Inflammatory macrophage treated with lipopolysaccharide for 4 hours (primary cell): ENCODE measurements at regions not wholly inside any gene's neighbourhood (a gene's known extent, or its start where the extent isn't known, plus 50 kb on each side); places are given as distances from the start of the nearest gene placed in this dataset.

Experiments
- DNase-seq: peaks from one replicate; pipeline ENCODE4 v3.0.0-alpha.2; 2020

GRCh38 chr10:133002685-133003084 is 60.3 kb upstream of the CFAP46 start:
- DNase-seq, result no peak

DNA sequence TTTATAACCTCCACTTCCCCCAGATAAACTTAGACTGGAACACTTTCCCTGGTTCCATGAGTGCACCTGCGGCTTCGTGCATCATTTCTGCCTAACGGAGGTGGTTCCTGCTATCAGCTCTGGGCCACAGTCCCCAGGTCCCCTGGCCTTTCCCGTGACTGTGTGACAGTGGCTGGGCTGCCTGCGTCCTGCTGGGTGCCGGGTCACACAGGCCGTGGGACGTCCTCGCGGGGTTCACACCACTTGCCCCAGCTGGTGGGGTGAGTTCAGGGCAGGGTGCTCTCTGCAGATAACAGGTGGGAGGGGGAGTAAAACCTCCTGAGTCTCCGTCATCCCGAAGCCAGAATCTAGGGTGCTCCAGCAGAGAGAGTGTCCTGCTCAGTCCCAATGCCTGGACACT is 58.7 kb upstream of the CFAP46 start:
- DNase-seq, result no peak

- DNase-seq, result no peak
Measured at GRCh38 chr10:133000648-133001047, 58.3 kb upstream of the CFAP46 start.

GRCh38 chr10:132997517-132998265 is 55.3 kb upstream of the CFAP46 start:
- no peak for DNase-seq

DNA sequence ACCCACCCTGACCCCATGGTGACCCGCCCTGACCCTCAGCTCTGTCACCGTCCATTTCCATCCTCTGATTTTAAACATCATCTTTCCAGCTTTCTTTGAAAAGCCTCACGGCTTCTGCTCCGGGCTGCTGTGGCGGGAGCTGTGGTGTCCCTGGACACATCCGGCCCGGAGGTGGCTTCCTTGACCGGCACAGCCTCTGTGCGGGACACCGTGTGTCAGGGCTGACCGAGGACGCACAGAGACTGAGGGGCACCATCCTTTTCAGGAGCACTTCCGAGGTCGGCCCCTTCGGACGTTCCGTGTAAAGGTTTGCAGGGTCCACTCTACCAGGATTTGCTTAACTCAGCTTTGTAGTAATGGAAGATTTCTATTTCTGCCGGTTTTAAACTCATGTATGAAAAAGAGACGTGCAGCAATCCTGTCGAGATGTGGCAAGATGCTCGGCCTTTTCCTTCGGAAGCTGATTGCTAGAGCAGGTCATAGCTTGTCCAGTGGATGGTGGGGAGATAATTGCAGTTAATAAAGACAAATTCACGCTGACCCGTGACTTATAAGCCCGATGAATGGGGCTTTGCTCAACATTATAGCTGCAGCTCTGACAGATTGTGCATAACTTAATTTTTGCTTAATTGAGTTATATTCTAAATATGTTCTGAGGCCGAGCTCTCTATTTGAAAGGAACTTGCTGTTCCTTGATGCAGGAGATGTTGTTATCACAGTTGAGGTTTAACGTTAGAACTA is 54.4 kb upstream of the CFAP46 start:
- no peak for DNase-seq

- no peak for DNase-seq
Measured at GRCh38 chr10:132995909-132996602, 53.7 kb upstream of the CFAP46 start.

GRCh38 chr10:132994811-132995210 is 52.4 kb upstream of the CFAP46 start:
- no peak for DNase-seq

- no peak for DNase-seq
Measured at GRCh38 chr10:132994185-132994796, 51.9 kb upstream of the CFAP46 start.

DNA sequence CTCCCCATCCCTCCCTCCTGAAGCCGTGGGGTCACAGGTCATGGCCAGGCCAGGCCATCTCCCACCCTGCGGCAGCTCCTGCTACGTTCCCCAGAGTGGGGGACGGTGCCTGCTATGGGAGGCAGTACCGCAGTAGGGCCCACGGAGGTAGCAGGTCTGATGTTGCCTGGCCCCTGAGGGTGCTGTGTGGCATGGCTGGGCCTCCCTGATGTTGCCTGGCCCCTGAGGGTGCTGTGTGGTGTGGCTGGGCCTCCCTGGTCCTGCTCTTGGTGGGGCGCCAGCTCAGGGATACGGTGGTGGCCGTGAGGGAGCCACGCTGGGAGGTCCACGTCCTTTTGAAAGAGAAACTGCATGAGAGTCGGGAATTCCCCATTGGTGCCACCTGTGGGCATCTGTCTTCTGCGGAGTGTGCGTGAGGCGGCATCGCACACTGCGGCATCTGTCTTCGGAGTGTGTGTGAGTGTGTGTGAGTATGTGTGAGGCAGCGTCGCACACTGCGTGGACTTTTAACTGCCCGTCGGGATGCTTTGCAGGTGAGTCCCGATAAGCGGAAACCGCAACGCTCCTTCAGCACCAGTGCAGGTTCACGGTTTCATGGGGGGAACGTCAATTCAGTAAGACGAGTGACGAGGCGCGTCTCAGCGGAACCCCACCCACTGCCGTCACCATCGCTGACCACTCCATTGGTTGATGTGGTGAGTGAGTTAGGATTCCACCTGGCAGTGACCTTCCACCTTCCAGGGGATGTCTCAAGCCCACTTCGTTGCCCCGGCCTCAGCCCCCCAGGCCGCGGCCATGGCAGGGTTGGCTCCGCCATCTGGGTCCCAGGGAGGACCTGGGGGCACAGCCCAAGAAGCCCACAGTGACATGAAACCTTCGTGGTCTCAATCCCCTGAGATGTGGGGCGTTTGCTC is 51.2 kb upstream of the CFAP46 start:
- no peak for DNase-seq

DNA sequence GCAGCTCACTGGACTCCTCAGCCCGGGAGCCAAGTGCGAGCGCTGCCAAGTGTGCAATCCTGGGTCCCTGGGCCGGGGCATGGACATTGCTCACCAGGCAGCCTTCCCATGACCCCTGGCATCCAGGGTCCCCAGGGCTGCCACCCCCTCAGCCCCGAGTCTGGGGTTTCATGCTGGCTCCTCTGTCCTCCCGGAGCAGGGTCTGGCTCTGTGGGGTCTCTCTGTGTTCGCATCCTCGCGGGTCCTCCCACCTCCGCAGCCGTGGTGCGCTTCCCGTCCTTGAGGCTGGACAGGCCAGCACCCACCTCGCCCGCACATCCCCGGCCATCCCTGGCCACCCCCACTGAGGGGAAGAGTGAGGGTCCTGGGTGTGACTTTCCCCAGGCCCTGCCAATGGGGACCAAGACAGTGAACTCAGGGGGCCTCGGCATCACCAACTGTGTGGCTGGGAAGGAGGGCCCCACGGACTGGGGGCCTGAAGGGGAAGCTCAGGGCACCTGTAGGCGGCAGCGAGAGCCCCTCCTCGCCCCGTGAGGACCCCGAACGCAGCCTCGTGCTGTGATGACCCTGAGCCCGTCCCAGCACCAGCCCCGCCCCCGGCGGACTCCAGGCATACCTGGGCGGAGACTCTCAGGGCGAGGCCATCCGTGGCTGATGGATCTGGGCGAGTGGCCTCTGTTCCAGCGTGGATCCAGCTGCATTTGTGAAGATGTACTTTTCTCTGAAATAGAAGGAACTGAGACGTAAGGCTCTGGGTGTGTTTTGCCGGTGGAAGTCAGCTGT is 50.3 kb upstream of the CFAP46 start:
- DNase-seq, result no peak
